Cardiac muscle cell (in vitro differentiated cells and primary cell): ENCODE measurements at regions not wholly inside any gene's neighbourhood (a gene's known extent, or its start where the extent isn't known, plus 50 kb on each side); places are given as distances from the start of the nearest gene placed in this dataset.
"Not testable (repeated sequence)": the region's sequence is repeated elsewhere in the genome, so short reads cannot be mapped to it uniquely, and the experiment has no call there.

Source experiments
- DNase-seq, 2 donors: peaks; one replicate each; pipeline versions ENCODE4 v3.0.0 to v3.0.0-alpha.2; 2010 to 2017; ENCODE audit warnings: low read depth in 1 of 2, low spot score in 1 of 2
- H3K27ac ChIP-seq: fragments of 200-600 bp; sonication (generic); 2 replicates; pipeline ENCODE4 v1.5.1; 2016
- H3K27me3 ChIP-seq: fragments of 200-600 bp; sonication (generic); 2 replicates; pipeline ENCODE4 v1.6.0; 2016; ENCODE audit warnings: control low read depth
- H3K36me3 ChIP-seq: fragments of 200-600 bp; sonication (generic); 2 replicates; pipeline ENCODE4 v1.5.1; 2016; ENCODE audit warnings: control low read depth
- H3K4me1 ChIP-seq: fragments of 200-600 bp; sonication (generic); 2 replicates; pipeline ENCODE4 v1.8.1; 2017; ENCODE audit warnings: low read depth, mild to moderate bottlenecking, mixed run types
- H3K4me3 ChIP-seq: fragments of 200-600 bp; sonication (generic); 2 replicates; pipeline ENCODE4 v1.5.1; 2016; ENCODE audit warnings: mild to moderate bottlenecking
- H3K9me3 ChIP-seq: fragments of 200-600 bp; sonication (generic); 2 replicates; pipeline ENCODE4 v1.5.1; 2017; ENCODE audit warnings: low read depth, mild to moderate bottlenecking, control low read depth
- TF ChIP-seq, protein P1 (sequence below): IDR thresholded peaks from 2 replicates; pipeline ENCODE4 v1.5.1; 2012; ENCODE audit warnings: low read depth, mild to moderate bottlenecking, low read length

DNA sequence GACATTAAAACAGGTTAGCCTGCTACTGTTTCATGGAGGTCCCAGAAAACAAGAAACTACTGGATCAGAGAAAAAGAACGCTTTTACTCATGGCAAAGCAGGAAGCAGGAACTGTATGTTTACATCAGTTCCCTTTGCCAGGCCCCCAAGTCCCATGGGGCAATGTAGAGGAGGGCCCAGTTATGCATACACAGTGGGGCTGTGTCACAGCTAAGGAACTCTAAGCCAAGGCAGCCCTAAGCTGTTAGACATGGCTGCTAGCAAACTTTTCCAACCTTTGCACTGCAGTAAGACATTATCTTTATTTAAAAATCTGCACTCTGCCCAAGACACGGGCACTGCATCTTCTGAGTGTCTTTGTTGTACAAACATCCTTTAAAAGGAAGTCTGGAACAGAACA, 975.8 kb downstream of the C4orf33 start:
- H3K4me3 ChIP-seq = no peak overlapping the region
- no peaks in the 10 kb centered on the region for H3K27me3 ChIP-seq
- no peaks in the 10 kb centered on the region for H3K4me1 ChIP-seq
- TF ChIP-seq, protein P1, sequence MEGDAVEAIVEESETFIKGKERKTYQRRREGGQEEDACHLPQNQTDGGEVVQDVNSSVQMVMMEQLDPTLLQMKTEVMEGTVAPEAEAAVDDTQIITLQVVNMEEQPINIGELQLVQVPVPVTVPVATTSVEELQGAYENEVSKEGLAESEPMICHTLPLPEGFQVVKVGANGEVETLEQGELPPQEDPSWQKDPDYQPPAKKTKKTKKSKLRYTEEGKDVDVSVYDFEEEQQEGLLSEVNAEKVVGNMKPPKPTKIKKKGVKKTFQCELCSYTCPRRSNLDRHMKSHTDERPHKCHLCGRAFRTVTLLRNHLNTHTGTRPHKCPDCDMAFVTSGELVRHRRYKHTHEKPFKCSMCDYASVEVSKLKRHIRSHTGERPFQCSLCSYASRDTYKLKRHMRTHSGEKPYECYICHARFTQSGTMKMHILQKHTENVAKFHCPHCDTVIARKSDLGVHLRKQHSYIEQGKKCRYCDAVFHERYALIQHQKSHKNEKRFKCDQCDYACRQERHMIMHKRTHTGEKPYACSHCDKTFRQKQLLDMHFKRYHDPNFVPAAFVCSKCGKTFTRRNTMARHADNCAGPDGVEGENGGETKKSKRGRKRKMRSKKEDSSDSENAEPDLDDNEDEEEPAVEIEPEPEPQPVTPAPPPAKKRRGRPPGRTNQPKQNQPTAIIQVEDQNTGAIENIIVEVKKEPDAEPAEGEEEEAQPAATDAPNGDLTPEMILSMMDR = no peak
- DNase-seq = no peak
- H3K36me3 ChIP-seq = no peaks in the 10 kb centered on the region
- no peak overlapping the region for H3K27ac ChIP-seq
- no peaks in the 10 kb centered on the region for H3K9me3 ChIP-seq

DNA sequence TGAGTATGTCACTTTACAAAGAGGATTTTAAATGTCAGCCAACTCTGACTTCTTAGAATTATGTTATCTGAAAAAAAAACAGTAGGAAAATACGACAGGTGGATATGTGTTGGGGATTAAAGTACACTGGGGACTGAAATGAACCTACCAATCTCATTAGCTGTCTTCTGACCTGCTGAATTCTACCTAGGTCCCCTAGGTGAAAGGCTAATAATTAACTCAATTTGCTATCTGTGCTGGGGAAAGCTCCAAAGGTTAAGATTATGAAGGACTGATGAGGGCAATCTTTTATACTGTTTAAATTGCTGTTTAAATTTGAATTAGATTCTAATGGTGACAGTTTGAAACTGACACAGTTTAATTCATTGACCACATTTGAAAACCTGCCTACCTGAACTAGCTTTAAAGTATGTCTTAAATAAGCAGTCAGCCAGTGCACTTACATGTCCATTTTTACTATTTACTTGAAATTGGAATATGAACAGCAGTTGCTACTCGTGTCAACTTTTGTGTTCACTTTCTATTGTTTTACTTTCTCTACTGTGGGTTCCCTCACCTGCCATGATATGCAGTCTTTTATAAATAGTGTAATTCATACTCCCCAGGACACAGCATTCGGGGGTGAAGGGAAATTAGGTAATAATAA, 977.3 kb downstream of the C4orf33 start:
- Histone ChIP-seq H3K27ac (no peak overlapping the region), H3K4me3 (no peak overlapping the region), H3K9me3 (no peaks in the 10 kb centered on the region), H3K27me3 (no peaks in the 10 kb centered on the region), H3K4me1 (no peaks in the 10 kb centered on the region), H3K36me3 (no peaks in the 10 kb centered on the region)
- DNase-seq = no peak
- TF ChIP-seq, protein P1 = no peak

DNA sequence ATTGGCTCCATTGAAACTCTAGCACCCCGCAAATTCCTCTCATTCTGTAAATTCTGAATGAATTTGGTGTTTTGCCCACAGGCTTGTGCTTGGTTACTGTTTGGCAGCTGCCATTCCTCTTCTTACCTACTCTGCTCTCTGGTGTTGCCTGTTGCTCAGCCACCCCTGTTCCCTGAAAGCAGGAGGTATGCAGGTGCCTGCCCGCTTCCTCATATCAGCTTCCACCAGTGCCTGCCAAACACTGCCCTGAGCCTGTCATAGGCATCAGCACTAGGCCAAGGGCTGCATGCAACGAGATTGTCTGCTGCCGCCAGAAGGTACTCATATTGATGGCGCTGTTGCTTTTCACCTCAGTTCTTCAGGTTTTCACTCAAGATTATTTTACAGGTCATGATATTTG, 978.1 kb downstream of the C4orf33 start:
- H3K4me3 ChIP-seq = no peak overlapping the region
- no peak for DNase-seq
- H3K27me3 ChIP-seq = no peaks in the 10 kb centered on the region
- H3K27ac ChIP-seq = no peak overlapping the region
- TF ChIP-seq, protein P1 = no peak
- H3K36me3 ChIP-seq = no peaks in the 10 kb centered on the region
- no peaks in the 10 kb centered on the region for H3K9me3 ChIP-seq
- H3K4me1 ChIP-seq = no peaks in the 10 kb centered on the region

GRCh38 chr4:130077275-130077674, 981.3 kb downstream of the C4orf33 start:
- no peaks in the 10 kb centered on the region for H3K4me1 ChIP-seq
- H3K4me3 ChIP-seq = no peak overlapping the region
- no peak overlapping the region for H3K27ac ChIP-seq
- TF ChIP-seq, protein P1 = no peak
- no peaks in the 10 kb centered on the region for H3K27me3 ChIP-seq
- no peaks in the 10 kb centered on the region for H3K9me3 ChIP-seq
- no peak for DNase-seq
- no peaks in the 10 kb centered on the region for H3K36me3 ChIP-seq

DNA sequence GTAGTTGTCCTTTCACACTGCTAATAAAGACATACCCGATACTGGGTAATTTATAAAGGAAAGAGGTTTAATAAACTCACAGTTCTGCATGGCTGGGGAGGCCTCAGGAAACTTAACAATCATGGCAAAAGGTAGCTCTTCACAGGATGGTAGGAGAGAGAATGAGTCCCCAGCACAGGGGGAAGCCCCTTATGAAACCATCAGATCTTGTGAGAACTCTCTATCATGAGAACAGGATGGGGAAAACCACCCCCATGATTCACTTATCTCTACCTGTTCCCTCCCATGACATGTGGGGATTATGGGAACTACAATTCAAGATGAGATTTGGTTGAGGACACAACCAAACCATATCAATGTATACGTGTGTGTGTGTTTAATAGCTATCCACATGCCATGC, 983.1 kb downstream of the C4orf33 start:
- DNase-seq, H3K9me3 ChIP-seq, H3K36me3 ChIP-seq, H3K4me1 ChIP-seq, H3K4me3 ChIP-seq, H3K27me3 ChIP-seq, H3K27ac ChIP-seq: not testable (repeated sequence)

DNA sequence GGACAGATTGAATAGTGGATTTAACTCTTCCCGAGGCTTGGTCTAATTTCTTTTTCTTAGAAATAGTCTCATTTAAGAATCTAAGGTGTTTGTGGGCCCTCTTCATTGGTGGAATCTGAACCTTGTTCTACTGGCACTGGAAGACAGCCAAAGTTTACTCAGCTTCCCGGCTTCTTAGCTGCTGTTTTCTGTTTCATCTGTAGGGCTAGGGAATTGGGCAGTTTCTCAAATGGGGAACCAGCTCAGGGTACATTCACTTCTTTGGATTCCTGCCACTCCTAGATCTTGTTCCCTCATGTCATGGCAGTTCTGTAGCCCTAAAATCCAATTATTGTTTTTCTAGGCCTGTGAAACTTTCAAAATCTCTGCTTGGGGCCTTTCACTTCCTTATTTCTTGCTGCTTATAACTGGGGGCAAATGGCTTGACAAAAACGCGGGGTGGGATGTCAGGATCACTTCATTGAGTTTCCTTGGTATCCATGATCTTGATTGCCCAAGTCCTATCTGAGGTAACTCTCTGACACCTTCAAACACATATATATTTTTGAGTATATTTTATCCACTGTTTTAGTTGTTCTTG, 985.0 kb downstream of the C4orf33 start:
- no peak overlapping the region for H3K4me3 ChIP-seq
- DNase-seq = no peak
- TF ChIP-seq, protein P1 = no peak
- H3K4me1 ChIP-seq = no peaks in the 10 kb centered on the region
- no peaks in the 10 kb centered on the region for H3K9me3 ChIP-seq
- no peaks in the 10 kb centered on the region for H3K27me3 ChIP-seq
- H3K27ac ChIP-seq = no peak overlapping the region
- no peaks in the 10 kb centered on the region for H3K36me3 ChIP-seq
